Colon (tissue), 2 donors: ENCODE measurements at regions not wholly inside any gene's neighbourhood (a gene's known extent, or its start where the extent isn't known, plus 50 kb on each side); places are given as distances from the start of the nearest gene placed in this dataset.
"Not testable (repeated sequence)": the region's sequence is repeated elsewhere in the genome, so short reads cannot be mapped to it uniquely, and the experiment has no call there.

Experiments used
- FAIRE-seq: peaks from 2 replicates; lab custom pipeline; 2012; peaks lifted over from hg19 to GRCh38; lab: Jason Lieb, UNC
- donor health status: control.
- donor health status: control.

DNA sequence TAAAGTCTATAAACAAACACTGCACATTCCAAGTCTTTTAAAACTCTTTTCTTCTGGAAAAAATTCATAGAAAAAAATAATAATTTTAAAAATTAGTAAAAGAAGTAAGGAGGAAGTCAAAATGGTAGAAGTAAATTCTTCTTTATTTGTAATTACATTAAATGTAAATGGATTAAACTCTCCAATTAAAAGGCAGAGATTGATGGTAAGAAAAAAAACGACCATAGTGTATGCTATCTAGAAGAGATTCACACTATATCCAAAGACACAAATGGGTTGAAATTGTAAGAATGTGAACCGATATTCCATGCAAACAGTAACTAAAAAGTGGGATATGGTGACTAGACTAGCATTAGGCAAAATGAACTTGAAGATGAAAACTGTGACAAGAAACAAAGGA lies 1196.1 kb upstream of the CDH2 start:
- no peak for FAIRE-seq

GRCh38 chr18:29361843-29362242 lies 1184.9 kb upstream of the CDH2 start:
- FAIRE-seq, result no peak

DNA sequence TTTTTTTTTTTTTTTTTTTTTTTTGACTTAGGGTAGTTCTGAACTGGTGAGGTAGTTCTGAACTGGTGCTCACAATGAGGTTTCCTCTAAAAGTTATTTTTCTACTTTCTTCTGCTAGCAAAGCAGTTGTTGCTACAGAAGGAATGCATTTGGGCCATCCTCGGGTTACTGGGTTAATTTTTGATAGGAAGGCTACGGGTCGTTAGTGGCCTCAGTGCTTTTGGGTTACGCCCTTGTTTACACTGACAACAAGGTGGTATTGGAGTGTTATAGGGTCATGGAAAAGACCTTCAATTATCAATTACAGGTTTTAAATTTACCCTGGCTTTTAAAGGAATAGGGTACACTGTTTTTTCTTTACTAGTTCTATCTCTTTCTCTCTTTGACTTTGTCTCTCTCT lies 1183.7 kb upstream of the CDH2 start:
- FAIRE-seq, result not testable (repeated sequence)

- FAIRE-seq, result peak; percentile 21
Observed at GRCh38 chr18:29359222-29359621, 1182.3 kb upstream of the CDH2 start.

- no peak for FAIRE-seq
Observed at GRCh38 chr18:29351171-29351570, 1174.2 kb upstream of the CDH2 start.

DNA sequence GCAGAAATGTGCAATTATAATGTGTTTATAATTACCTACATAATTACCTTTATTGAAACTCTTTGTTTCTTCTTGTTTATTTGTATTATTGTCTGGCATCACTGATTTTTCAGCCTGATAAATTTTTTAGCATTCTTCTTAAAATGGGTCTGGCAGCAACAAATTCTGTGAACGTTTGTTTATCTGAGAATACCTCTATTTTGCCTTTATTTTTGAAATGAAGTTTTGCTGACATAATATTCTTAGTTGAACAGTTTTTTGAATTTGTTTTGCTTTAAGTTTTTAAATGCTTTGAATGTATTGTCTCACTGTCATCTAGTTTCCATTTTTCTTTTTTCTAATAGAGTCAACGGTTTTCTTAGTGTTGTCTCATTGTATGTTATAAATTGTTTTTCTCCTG lies 1152.0 kb upstream of the CDH2 start:
- FAIRE-seq, result no peak

- FAIRE-seq, result no peak
Observed at GRCh38 chr18:29326214-29326613, 1149.3 kb upstream of the CDH2 start.

GRCh38 chr18:29321561-29321960 lies 1144.6 kb upstream of the CDH2 start:
- FAIRE-seq, result no peak

DNA sequence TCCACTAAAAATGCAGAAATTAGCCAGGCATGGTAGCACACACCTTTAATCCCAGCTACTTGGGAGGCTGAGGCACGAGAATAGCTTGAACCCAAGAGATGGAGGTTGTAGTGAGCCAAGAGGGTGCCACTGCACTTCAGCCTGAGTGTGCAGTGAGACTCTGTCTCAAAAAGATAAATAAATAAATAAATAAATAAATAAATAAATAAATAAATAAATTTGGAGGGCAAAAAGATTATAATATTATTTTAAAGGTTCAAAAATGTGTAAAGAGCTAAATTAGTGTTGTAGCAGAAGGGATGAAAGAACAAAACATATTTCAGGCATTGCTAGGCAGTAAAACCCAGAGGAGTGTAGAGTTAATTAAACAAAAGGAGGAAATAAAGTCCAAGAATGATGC lies 1136.4 kb upstream of the CDH2 start:
- FAIRE-seq, result no peak

DNA sequence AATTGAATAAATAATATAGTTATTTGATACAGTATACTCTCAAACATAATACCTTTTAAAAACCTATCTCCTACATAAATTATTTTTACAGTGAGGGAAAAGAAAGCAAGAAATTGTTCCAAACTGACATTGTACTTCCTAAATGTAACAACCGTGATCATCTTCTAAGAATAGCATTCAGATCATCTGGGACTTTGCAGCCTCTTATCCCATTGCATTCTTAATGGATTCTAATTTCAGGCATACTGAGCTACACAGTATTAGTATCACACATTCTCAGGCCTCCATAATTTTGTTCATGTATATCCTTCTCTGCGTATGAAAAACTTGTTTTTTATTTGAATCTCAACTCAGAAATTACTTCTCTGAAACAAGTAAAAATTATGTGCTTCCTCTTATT lies 1134.7 kb upstream of the CDH2 start:
- no peak for FAIRE-seq

DNA sequence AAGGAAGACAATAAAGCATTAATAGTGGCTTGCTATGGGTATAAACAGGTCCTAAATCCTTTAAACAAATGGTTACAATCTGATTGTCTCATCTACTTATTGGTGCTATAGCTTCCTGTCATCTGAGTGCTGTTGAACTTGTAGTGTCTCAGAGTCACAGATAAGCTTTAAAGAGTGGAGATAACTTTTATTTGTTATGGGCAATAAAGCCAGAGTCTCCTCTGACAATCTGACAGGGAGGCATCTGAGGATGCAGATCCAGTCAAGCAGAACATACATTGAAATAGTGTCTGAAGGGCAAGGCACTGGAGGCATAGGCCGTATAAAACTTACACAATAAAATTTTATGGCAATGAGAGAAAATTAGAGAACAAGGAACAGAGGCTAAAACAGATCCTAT lies 1132.4 kb upstream of the CDH2 start:
- no peak for FAIRE-seq

DNA sequence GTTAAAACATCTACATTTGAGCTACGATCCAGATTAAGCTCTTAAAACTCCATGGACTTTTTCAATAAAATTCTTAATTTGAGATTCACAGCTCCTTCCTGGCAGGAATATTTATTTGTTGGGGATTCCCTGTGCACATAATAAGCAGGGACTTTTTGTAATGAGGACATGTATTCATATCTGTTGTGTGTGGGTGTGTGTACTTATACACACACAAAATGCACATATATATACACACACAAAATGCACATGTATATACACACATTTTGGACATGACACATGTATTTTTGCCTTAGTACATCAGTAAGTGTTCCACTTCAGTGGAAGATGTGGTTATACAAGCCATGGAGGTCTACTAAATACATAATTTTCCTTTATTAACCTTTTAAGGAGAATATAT lies 1131.1 kb upstream of the CDH2 start:
- no peak for FAIRE-seq

- FAIRE-seq, result no peak
Observed at GRCh38 chr18:29307231-29307630, 1130.3 kb upstream of the CDH2 start.

DNA sequence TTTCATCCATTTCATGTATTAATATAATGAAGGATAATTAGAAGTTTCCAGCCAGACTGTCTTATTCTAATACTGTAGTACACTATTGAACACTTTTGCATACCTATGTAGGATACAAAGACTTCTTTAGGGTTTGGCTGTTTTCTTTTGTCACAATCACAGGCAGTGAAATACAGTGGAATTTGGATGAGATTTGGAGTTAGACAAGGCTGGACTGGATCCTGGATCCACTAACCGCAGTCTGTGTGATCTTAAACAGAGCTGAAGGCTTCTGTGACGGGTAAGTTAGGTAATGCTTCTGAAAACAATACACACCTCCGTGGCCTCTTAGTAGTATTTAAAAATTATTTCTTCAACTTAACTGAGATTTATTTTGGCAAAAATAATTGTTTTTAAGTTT lies 1128.6 kb upstream of the CDH2 start:
- FAIRE-seq, result no peak

DNA sequence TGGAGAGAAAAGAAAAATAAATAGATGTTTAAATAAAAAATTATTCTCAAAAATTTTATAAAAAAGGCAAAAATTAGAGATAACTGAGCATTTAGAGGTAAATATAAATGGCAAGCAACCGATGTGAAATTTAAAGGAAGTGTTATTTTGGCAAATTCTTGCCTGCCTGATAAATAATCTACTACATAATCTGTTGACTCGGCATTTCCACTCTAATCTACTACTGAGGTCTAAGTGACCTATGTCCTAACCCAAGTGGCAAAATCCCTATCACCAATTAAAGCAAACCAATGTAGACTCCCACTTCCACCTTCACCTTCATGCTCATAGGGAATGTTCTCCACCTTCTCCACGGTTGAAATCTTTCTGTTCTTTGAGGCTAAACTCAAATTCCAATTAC lies 1124.1 kb upstream of the CDH2 start:
- no peak for FAIRE-seq

- no peak for FAIRE-seq
Observed at GRCh38 chr18:29285471-29285870, 1108.5 kb upstream of the CDH2 start.

- FAIRE-seq, result no peak
Observed at GRCh38 chr18:29271501-29271900, 1094.6 kb upstream of the CDH2 start.

- no peak for FAIRE-seq
Observed at GRCh38 chr18:29259838-29260237, 1082.9 kb upstream of the CDH2 start.

GRCh38 chr18:29254123-29254522 lies 1077.2 kb upstream of the CDH2 start:
- no peak for FAIRE-seq

DNA sequence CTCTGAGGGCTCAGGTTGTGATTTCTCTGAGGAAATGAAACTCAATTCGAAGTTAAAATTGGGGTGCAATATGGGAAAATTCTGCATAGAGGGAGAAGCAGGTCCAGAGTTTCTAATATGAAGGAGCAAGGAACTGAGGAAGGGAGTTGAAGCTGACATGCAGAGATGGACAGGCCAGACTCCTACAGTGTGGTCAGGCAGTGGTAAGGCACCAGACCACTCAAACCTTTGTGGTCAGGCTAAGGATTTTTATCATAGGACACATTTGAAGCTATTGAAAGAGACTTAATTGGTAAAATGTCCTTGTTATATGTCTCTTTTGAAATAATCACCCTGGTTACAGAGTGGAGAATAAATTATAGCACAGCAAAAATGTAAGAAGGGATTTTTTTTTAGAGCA lies 1074.8 kb upstream of the CDH2 start:
- no peak for FAIRE-seq

- no peak for FAIRE-seq
Observed at GRCh38 chr18:29250843-29251242, 1073.9 kb upstream of the CDH2 start.

DNA sequence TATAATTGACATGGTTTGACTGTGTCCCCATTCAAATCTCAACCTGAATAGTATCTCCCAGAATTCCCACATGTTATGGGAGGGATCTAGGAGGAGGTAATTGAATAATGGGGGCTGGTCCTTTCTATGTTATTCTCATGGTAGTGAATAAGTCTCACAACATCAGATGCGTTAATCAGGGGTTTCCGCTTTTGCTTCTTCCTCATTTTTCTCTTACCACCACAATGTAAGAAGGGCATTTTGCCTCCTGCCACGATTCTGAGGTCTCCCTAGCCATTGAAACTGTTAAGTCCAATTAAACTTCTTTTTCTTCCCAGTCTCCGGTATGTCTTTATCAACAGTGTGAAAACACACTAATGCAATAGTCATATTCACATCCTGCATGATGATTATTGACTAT lies 1073.3 kb upstream of the CDH2 start:
- no peak for FAIRE-seq

DNA sequence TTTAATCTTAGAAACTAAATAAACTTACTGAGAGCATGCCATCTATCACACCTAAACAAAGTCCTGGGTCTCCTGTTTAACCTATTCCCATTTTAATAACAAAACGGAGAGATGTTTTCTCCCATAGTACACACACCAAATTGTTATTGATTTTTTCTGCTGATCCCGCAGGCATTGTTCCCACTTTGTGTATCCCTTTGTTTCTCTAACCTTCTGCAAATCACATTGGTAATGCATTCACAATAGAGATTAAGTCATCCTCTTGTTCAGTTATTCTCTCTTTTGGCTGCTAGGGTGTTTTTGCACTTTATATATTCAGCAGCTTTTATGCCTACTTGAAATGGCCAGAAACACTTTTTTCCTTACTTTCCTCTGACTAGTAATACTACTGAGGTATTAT lies 1071.9 kb upstream of the CDH2 start:
- no peak for FAIRE-seq

DNA sequence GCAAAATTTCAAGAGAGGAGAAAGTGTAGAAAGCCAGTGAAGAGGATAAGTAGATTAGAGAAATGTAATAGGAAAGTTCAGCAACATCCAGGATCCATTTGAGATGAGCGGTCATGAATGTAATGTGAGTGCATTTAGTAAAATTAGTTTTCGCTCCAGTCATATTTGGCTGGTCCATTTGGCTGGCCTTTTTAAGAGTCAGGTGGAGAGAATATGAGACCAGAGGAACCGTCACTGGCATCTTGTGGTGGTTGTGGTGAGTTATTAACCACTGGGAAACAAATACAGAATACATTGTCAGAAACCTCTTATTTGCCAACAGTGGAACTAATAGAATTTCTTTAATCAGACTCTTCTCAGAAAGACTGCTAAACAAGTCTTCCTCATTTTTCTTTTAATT lies 1064.3 kb upstream of the CDH2 start:
- no peak for FAIRE-seq

GRCh38 chr18:29234751-29235150 lies 1057.8 kb upstream of the CDH2 start:
- FAIRE-seq, result no peak
